ENCODE measurements at regions not wholly inside any gene's neighbourhood (a gene's known extent, or its start where the extent isn't known, plus 50 kb on each side); places are given as distances from the start of the nearest gene placed in this dataset.
"Not testable (repeated sequence)": the region's sequence is repeated elsewhere in the genome, so short reads cannot be mapped to it uniquely, and the experiment has no call there.

DNA sequence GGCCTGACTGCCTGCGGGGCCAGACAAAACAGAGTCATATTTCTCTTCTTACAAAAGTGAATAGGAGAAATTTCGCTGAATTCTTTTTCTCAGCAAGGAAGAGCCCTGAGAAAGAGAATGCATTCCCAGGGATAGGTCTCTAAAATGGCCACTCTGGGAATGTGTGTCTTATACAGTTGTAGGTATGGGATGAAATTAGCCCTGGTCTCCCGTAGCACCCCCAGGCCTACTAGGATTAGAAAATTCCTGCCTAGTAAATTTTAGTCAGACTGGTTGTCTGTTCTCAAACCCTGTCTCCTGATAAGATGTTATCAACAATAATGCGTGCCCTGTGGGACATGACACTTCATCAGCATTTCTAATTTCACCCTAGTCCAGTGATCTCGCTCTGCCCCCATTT lies 920.1 kb downstream of the LTN1 start:
- in situ Hi-C loops (cut with HindIII; ENCODE audit: low sequenced_read_pairs), result no loop called here

- in situ Hi-C loops (cut with HindIII; ENCODE audit: low sequenced_read_pairs), result no loop called here
Measured at GRCh38 chr21:28069450-28069923, 923.2 kb downstream of the LTN1 start.

DNA sequence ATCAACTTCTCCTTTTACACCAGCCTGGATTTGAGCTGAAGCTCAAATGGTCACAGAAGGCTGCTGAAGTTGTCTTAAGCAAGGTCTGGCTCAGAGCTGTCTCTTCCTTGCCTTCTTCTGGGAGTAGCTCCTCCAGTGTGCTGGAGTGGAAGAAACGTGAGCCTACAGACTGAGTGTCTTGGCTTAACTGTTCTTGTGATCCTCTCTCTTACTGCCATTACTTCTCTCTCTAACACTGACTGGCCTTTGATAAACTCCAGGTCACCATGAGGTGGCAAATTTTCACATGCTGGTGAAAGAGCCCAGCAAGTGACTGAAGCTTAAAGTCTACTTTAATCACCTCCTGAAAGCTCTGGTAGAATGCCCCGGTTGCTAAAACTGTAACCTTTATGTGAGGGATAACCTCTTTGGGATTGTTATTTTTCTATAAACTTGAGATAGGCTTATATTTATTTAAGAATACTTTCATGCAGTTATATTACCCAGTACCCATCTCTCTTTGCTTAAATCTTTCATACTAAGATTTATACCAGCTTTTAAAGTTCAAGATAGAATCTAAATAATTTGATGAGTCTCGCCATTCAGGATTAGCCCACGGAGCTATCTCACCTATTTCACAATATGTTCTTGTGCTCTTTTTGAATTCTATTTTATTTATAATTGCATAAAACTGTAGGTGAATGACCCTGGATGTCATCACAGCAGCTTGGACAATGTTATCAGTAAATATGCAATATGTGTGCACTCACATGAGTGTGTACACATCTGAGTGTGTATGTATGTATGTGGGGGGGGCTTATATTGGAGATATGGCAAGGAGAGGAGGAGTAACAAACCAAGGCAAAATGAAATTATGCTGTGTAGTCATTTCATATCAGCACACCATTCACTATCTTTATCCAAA lies 924.0 kb downstream of the LTN1 start:
- in situ Hi-C loops (cut with HindIII; ENCODE audit: low sequenced_read_pairs), result no loop called here

DNA sequence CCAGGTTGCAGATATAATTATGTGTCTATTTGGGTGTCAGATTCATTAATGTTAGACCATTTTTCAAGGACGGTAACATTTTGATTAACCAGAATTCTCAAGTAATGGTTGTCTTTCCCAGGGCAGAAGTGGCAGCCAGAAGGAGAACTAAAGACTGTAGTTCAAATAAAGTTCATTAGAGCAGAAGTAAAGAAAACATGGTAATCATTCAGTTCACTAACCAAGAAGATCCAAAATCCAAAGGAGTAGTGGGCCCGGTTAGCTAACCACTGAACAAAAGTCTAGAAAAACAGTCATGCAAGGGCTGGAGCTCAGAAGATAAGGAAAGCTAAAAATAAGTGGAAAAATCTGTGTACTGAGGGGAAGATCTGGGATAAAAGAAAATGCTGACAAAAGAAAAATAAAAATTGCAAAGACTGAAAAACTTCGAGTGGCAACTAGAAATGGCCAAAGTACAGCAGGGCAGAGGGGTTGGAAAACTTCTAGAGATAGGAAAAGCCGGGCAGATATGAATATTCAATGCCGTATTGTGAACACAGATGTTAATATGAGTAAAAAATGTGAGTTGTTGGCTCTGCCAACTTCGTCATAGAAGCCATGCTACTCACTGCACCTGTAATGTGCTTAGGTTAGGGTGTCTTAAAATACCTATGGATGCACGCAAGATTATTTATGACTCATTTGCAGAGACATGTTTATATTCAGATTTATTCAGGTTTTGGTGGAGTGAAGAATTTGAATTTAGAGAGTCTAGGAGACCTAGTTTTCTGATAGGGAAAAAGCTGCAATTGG lies 925.9 kb downstream of the LTN1 start:
- in situ Hi-C loops (cut with HindIII; ENCODE audit: low sequenced_read_pairs), result no loop called here

GRCh38 chr21:28066076-28066475 lies 926.6 kb downstream of the LTN1 start:
- in situ Hi-C loops (cut with HindIII; ENCODE audit: low sequenced_read_pairs), result no loop called here

DNA sequence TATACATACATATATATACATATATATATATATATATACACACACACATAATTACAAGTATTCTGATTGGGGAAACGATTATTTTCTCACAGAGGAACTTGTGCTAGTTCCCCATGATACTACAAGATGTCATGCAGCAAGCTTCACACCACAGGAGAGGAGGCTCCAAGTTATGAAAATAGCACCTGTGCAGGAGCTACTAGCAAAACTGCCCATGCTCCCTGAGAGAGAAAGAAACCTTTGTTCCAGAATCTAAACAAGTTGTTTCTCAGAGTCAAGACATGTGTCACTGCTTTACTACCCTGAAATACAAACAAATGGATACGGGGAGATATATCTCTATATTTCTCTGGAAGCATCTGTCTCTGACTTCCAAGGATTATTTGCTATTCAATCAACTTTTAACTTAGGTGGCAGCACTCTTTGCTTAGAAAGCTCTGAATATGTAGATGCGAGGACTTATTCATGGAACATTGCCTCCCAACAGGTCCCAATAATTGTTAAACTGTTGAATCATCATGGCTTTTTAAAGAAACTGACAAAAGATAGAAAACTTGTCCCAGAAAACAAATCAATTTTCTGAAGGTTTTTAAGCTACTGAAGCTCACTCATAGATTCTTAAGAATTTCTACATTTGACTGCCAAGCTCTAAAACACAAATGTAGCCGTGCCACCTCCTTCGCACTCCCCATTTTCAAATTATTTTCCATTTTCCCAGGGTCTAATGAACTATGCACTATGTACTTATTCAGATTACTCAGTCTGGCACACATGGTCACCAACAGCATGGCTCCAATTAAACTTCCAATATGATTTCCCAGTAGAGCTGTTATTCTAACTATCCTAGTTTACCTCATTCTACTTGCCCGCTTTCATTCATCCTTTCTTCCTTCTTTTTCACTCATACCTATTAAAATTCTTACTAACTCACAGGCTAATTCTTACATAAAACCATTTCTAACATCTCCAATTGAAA lies 929.1 kb downstream of the LTN1 start:
- in situ Hi-C loops (cut with HindIII; ENCODE audit: low sequenced_read_pairs), result no loop called here

DNA sequence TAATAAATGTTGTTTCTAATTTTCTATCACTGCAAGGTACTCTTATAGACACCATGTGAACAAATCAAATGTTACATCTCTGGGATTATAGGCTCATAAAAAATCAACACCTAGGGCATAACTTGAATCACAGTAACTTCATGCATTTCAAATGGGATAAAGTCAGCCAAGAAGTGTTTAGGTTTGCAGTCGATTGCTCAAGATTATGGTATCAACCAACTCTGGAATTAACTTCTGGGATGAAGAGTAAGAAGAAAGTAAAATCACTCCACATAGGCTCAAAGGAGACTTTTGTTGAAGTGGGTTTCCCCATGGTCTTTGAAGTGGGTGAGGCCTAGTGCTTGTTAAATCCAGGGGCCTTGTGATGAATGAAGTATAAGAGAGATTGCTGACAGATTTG lies 939.7 kb downstream of the LTN1 start:
- in situ Hi-C loops (cut with HindIII; ENCODE audit: low sequenced_read_pairs), result not testable (repeated sequence)

GRCh38 chr21:28051649-28052048 lies 941.0 kb downstream of the LTN1 start:
- in situ Hi-C loops (cut with HindIII; ENCODE audit: low sequenced_read_pairs), result not testable (repeated sequence)

DNA sequence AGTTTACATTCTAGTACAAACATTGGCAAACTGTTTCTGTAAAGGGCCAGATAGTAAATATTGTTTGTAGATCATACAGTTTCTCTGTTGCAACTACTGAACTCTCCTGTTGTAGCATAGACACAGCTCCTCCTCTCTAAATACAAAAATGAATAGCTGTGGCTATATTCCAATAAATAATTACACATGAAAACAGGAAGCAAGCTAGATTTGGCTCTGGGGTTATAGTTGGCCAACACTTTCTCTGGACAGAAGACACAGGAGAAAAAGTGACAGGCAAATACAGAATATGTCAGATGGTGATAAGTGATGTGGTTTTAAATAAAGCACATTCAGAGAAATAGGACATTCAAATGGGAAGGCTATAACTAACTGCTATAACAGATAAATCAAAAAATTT lies 957.0 kb downstream of the LTN1 start:
- in situ Hi-C loops (cut with HindIII; ENCODE audit: low sequenced_read_pairs), result not testable (repeated sequence)

DNA sequence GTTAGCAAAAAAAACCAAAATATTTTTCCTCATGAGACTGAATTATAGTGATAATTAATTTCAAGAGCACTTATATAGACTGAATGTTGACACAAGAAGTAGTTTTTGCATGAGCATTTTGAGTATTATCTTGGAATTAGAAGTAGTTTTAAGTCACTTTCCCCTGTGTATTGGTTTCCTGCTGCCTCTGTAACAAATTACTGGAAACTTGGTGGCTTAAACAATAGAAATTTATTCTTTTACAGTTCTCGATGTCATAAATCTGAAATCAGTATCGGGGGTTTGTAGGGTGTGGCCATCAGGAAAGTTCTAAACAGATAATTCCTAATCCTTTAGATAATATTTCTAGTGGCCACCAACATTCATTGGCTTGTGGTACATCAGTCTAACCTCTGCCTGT lies 957.8 kb downstream of the LTN1 start:
- in situ Hi-C loops (cut with HindIII; ENCODE audit: low sequenced_read_pairs), result not testable (repeated sequence)

GRCh38 chr21:28034334-28034733 lies 958.3 kb downstream of the LTN1 start:
- in situ Hi-C loops (cut with HindIII; ENCODE audit: low sequenced_read_pairs), result not testable (repeated sequence)

- in situ Hi-C loops (cut with HindIII; ENCODE audit: low sequenced_read_pairs), result not testable (repeated sequence)
Measured at GRCh38 chr21:28032652-28033051, 960.0 kb downstream of the LTN1 start.

- in situ Hi-C loops (cut with HindIII; ENCODE audit: low sequenced_read_pairs), result not testable (repeated sequence)
Measured at GRCh38 chr21:28031066-28031465, 961.6 kb downstream of the LTN1 start.

- in situ Hi-C loops (cut with HindIII; ENCODE audit: low sequenced_read_pairs), result no loop called here
Measured at GRCh38 chr21:28025111-28025510, 967.6 kb downstream of the LTN1 start.

- in situ Hi-C loops (cut with HindIII; ENCODE audit: low sequenced_read_pairs), result no loop called here
Measured at GRCh38 chr21:28018741-28019669, 973.7 kb downstream of the LTN1 start.

- in situ Hi-C loops (cut with HindIII; ENCODE audit: low sequenced_read_pairs), result no loop called here
Measured at GRCh38 chr21:28018213-28018612, 974.5 kb downstream of the LTN1 start.

- in situ Hi-C loops (cut with HindIII; ENCODE audit: low sequenced_read_pairs), result no loop called here
Measured at GRCh38 chr21:28016571-28016970, 976.1 kb downstream of the LTN1 start.

DNA sequence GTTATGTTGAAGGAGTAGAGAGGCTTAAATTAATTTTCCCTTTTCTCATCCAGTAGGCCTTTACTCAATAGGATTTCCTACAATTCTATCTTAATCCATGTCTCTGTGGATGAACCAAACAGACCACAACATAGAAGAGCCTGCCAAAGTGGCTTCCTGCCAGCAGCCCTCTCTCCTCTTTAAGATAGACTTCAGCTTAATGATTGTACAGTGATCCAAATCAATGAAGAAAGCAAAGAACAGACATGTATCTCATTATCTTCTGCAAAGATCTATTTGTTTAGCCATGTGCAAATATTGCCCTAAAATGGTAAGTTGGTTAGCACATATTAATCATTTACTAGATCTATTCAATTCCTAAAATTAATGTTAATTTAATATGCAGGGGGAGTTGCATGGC lies 979.6 kb downstream of the LTN1 start:
- in situ Hi-C loops (cut with HindIII; ENCODE audit: low sequenced_read_pairs), result not testable (repeated sequence)

- in situ Hi-C loops (cut with HindIII; ENCODE audit: low sequenced_read_pairs), result not testable (repeated sequence)
Measured at GRCh38 chr21:28011970-28012369, 980.7 kb downstream of the LTN1 start.

- in situ Hi-C loops (cut with HindIII; ENCODE audit: low sequenced_read_pairs), result not testable (repeated sequence)
Measured at GRCh38 chr21:28008245-28008644, 984.4 kb downstream of the LTN1 start.

Measured in DLD1 (cell line).